GM23338 (cell line): ENCODE measurements at regions not wholly inside any gene's neighbourhood (a gene's known extent, or its start where the extent isn't known, plus 50 kb on each side); places are given as distances from the start of the nearest gene placed in this dataset.

Experiments
- POLR2AphosphoS5 ChIP-seq: IDR thresholded peaks from 2 replicates; pipeline ENCODE4 v1.6.1; 2016; ENCODE audit warnings: antibody characterized with exemption, low read depth
- TF ChIP-seq, protein P1 (sequence below), 2 experiments: fragments of 200-600 bp in 1 of 2; sonication (generic) in 1 of 2; conservative IDR thresholded peaks; 2 replicates each; pipeline versions ENCODE4 v1.5.1 to v1.6.1; 2016 to 2017; ENCODE audit warnings: antibody characterized with exemption in 2 of 2, low read depth in 2 of 2, mild to moderate bottlenecking in 2 of 2, moderate library complexity in 1 of 2

DNA sequence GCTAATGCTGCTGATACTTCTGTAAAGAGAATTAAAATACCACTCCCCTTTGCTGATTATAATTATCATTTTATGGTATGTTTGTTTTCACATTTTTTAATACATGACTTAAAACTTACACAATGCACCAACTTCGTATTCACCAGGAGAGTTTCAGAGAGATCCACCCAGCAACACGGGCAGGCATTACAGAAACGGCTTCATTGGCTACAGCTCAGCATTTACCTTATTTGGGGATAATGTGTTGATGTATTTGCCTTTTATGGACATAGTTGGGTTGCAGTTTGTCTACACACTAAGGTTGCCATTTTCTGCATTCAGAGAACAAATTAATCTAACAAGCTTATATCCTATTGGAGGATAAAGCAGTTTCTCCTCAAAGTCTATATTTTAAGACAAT lies 423.6 kb downstream of the PRDM9 start:
- TF ChIP-seq POLR2AphosphoS5, result no peak
- TF ChIP-seq, protein P1, sequence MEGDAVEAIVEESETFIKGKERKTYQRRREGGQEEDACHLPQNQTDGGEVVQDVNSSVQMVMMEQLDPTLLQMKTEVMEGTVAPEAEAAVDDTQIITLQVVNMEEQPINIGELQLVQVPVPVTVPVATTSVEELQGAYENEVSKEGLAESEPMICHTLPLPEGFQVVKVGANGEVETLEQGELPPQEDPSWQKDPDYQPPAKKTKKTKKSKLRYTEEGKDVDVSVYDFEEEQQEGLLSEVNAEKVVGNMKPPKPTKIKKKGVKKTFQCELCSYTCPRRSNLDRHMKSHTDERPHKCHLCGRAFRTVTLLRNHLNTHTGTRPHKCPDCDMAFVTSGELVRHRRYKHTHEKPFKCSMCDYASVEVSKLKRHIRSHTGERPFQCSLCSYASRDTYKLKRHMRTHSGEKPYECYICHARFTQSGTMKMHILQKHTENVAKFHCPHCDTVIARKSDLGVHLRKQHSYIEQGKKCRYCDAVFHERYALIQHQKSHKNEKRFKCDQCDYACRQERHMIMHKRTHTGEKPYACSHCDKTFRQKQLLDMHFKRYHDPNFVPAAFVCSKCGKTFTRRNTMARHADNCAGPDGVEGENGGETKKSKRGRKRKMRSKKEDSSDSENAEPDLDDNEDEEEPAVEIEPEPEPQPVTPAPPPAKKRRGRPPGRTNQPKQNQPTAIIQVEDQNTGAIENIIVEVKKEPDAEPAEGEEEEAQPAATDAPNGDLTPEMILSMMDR (conservative IDR thresholded peaks at IDR 0.05; ENCODE audit: low read depth in 2 of 2), result no peak
